Natural killer cell (primary cell): ENCODE measurements at regions not wholly inside any gene's neighbourhood (a gene's known extent, or its start where the extent isn't known, plus 50 kb on each side); places are given as distances from the start of the nearest gene placed in this dataset.

Source experiments
- ATAC-seq, 3 donors: fragments of 150-1000 bp in 2 of 3; fragments of 200-7000 bp in 1 of 3; cut with Tn5 transposase; 1 replicate in 1 of 3; 2 replicates in 2 of 3; pipeline ENCODE4 v1.10.0; 2021; ENCODE audit warnings: mild to moderate bottlenecking in 2 of 3, moderate library complexity in 2 of 3
- DNase-seq, 2 donors: peaks; one replicate each; pipeline versions ENCODE4 v3.0.0 to v3.0.0-alpha.2; 2013 to 2021; ENCODE audit warnings: mixed read lengths in 1 of 2
- H3K27ac ChIP-seq: one replicate; pipeline ENCODE4 v1.5.1; 2013; ENCODE audit warnings: mild to moderate bottlenecking, low read length
- H3K27me3 ChIP-seq: one replicate; pipeline ENCODE4 v1.6.1; 2013; ENCODE audit warnings: low read length; ENCODE audit not compliant: control insufficient read depth, insufficient read depth
- H3K36me3 ChIP-seq: one replicate; pipeline ENCODE4 v1.6.1; 2013; ENCODE audit warnings: low read length; ENCODE audit not compliant: control insufficient read depth, insufficient read depth
- H3K4me1 ChIP-seq: one replicate; pipeline ENCODE4 v1.6.1; 2013; ENCODE audit warnings: low read length; ENCODE audit not compliant: control insufficient read depth, insufficient read depth
- H3K4me3 ChIP-seq: one replicate; pipeline ENCODE4 v1.5.1; 2013; ENCODE audit warnings: low read length
- H3K9me3 ChIP-seq: one replicate; pipeline ENCODE4 v1.6.1; 2013; ENCODE audit warnings: low read length; ENCODE audit not compliant: control insufficient read depth, insufficient read depth
- H3K27ac Mint-ChIP-seq, 2 donors: one replicate each; pipeline ENCODE4 v1.8.0; 2022; ENCODE audit warnings: mild to moderate bottlenecking in 2 of 2, mixed read lengths in 2 of 2, moderate library complexity in 1 of 2
- H3K27me3 Mint-ChIP-seq, 2 donors: one replicate each; pipeline ENCODE4 v1.8.0; 2022; ENCODE audit warnings: low read depth in 2 of 2, mixed read lengths in 2 of 2
- H3K36me3 Mint-ChIP-seq: one replicate; pipeline ENCODE4 v1.8.0; 2022; ENCODE audit warnings: mixed read lengths
- H3K4me1 Mint-ChIP-seq, 2 donors: one replicate each; pipeline ENCODE4 v1.8.0; 2022; ENCODE audit warnings: mixed read lengths in 2 of 2
- H3K4me3 Mint-ChIP-seq: one replicate; pipeline ENCODE4 v1.8.0; 2022; ENCODE audit warnings: mild to moderate bottlenecking, moderate library complexity, mixed read lengths
- H3K9me3 Mint-ChIP-seq, 2 donors: one replicate each; pipeline ENCODE4 v1.8.0; 2022; ENCODE audit warnings: mixed read lengths in 2 of 2
- CTCF ChIP-seq: fragments of 200-600 bp; IDR thresholded peaks from one replicate; pipeline ENCODE4 v1.8.0; 2022; ENCODE audit warnings: antibody characterized with exemption
- WGBS: methylation state at CpG from one replicate; pipeline ENCODE4 v1.1.7; 2013; ENCODE audit warnings: missing lambda C conversion rate; ENCODE audit not compliant: insufficient coverage; 5-methylcytosine and 5-hydroxymethylcytosine counted together
- intact Hi-C: fragments of 100-400 bp; cut with micrococcal nuclease; formaldehyde crosslinking; loops from one replicate; pipeline ENCODE4 v1.14.2; 2022

GRCh38 chr4:62533573-62533972, 1333.4 kb downstream of the ADGRL3 start:
- Mint-ChIP-seq H3K27me3 (no peaks in the 10 kb centered on the region), H3K4me1 (peaks cover 0 to 6% of the 10 kb centered on the region in 2 donors), H3K27ac (no peak overlapping the region), H3K4me3 (no peak overlapping the region), H3K9me3 (peaks cover 23 to 42% of the 10 kb centered on the region in 2 donors), H3K36me3 (peaks cover 6% of the 10 kb centered on the region)
- no peaks in the 10 kb centered on the region for H3K4me1 ChIP-seq
- TF ChIP-seq CTCF: no peak
- H3K27ac ChIP-seq: no peak overlapping the region
- no peaks in the 10 kb centered on the region for H3K9me3 ChIP-seq
- intact Hi-C loops: no loop called here
- H3K36me3 ChIP-seq: no peaks in the 10 kb centered on the region
- DNase-seq: no peak
- no peaks in the 10 kb centered on the region for H3K27me3 ChIP-seq
- H3K4me3 ChIP-seq: no peak overlapping the region
- no peak for ATAC-seq

- intact Hi-C loops: no loop called here
- Histone ChIP-seq H3K4me3 (no peak overlapping the region), H3K27me3 (no peaks in the 10 kb centered on the region), H3K4me1 (no peaks in the 10 kb centered on the region), H3K9me3 (no peaks in the 10 kb centered on the region), H3K36me3 (no peaks in the 10 kb centered on the region), H3K27ac (no peak overlapping the region)
- TF ChIP-seq CTCF: no peak
- 92% methylated on average over 1 of the region's 1 CpG for WGBS
- Mint-ChIP-seq H3K4me3 (no peak overlapping the region), H3K4me1 (peaks cover 0 to 7% of the 10 kb centered on the region in 2 donors), H3K9me3 (peaks cover 19 to 35% of the 10 kb centered on the region in 2 donors), H3K36me3 (no peaks in the 10 kb centered on the region), H3K27me3 (no peaks in the 10 kb centered on the region), H3K27ac (no peak overlapping the region)
- ATAC-seq (no peak), DNase-seq (no peak)
Observed at GRCh38 chr4:62531731-62532130, 1331.6 kb downstream of the ADGRL3 start.

GRCh38 chr4:62531264-62531663, 1331.1 kb downstream of the ADGRL3 start:
- intact Hi-C loops: no loop called here
- Histone ChIP-seq H3K4me3 (no peak overlapping the region), H3K27me3 (no peaks in the 10 kb centered on the region), H3K9me3 (no peaks in the 10 kb centered on the region), H3K36me3 (no peaks in the 10 kb centered on the region), H3K4me1 (no peaks in the 10 kb centered on the region), H3K27ac (no peak overlapping the region)
- ATAC-seq (no peak), DNase-seq (no peak)
- Mint-ChIP-seq H3K4me3 (no peak overlapping the region), H3K4me1 (peaks cover 0 to 7% of the 10 kb centered on the region in 2 donors), H3K27ac (no peak overlapping the region), H3K27me3 (no peaks in the 10 kb centered on the region), H3K9me3 (peaks cover 16 to 32% of the 10 kb centered on the region in 2 donors), H3K36me3 (no peaks in the 10 kb centered on the region)
- no peak for TF ChIP-seq CTCF
- 38% methylated on average over 1 of the region's 1 CpG for WGBS

- peaks cover 10% of the 10 kb centered on the region for H3K9me3 ChIP-seq
- WGBS: 42% methylated on average over 2 of the region's 2 CpGs
Observed at GRCh38 chr4:62528874-62529273, 1328.7 kb downstream of the ADGRL3 start.

More at GRCh38 chr4:62528874-62529273, 1328.7 kb downstream of the ADGRL3 start:
- Mint-ChIP-seq H3K4me1 (peaks cover 0 to 7% of the 10 kb centered on the region in 2 donors), H3K27ac (no peak overlapping the region), H3K9me3 (peaks cover 13 to 22% of the 10 kb centered on the region in 2 donors), H3K4me3 (no peak overlapping the region), H3K36me3 (no peaks in the 10 kb centered on the region), H3K27me3 (no peaks in the 10 kb centered on the region)
- intact Hi-C loops: no loop called here
- Histone ChIP-seq H3K36me3 (no peaks in the 10 kb centered on the region), H3K4me3 (no peak overlapping the region), H3K27me3 (no peaks in the 10 kb centered on the region), H3K27ac (no peak overlapping the region), H3K4me1 (no peaks in the 10 kb centered on the region)
- ATAC-seq (no peak), DNase-seq (no peak)
- TF ChIP-seq CTCF: no peak
